Astrocyte (in vitro differentiated cells and primary cell): ENCODE measurements at regions not wholly inside any gene's neighbourhood (a gene's known extent, or its start where the extent isn't known, plus 50 kb on each side); places are given as distances from the start of the nearest gene placed in this dataset.

Experiments
- CTCF ChIP-seq: IDR thresholded peaks from 2 replicates; pipeline ENCODE4 v1.5.1; 2011; ENCODE audit warnings: low read depth, mild to moderate bottlenecking, inconsistent platforms, low read length, moderate library complexity; ENCODE audit not compliant: insufficient read depth
- EZH2 ChIP-seq: IDR thresholded peaks from 2 replicates; pipeline ENCODE4 v1.6.1; 2012; ENCODE audit warnings: mild to moderate bottlenecking, low read length, inconsistent platforms; ENCODE audit not compliant: insufficient read depth

DNA sequence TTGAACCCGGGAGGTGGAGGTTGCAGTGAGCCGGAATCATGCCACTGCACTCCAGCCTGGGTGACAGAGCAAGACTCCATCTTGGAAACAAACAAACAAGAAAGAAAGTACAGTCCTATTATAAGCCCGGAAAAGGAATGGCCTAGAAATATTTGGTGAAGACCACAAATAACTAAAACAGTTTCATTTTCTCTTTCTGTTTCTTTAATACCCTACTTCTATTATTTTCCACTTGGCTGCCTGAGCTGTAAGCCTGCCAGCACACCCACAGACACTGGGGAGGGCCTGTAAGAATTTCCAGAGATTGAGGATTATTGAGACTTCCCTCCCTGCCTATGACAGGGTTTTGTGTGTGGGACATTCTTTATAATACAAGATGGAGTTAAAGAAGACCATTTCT is 188.0 kb upstream of the DCC start:
- TF ChIP-seq CTCF (no peak), EZH2 (no peak)
